HepG2 (cell line): ENCODE measurements at regions not wholly inside any gene's neighbourhood (a gene's known extent, or its start where the extent isn't known, plus 50 kb on each side); places are given as distances from the start of the nearest gene placed in this dataset.

Experiments used
- ATAC-seq: fragments of 200-7000 bp; cut with Tn5 transposase; 3 replicates; pipeline ENCODE4 v1.9.1; 2020; ENCODE audit warnings: mild to moderate bottlenecking, moderate library complexity
- BruUV-seq: library from RNA; stranded (reverse); fragments of 400-500 nt; replicated peaks from 2 replicates; lab custom pipeline; 2021; lab: Mats Ljungman, UMichigan
- CTCF ChIA-PET: fragments of 300-600 bp; formaldehyde crosslinking; extraction: SDS; loops from one replicate; lab custom pipeline; 2021; ENCODE audit warnings: low total read pairs, inconsistent platforms, low intra/inter-chr PET ratio; lab: Yijun Ruan, JAX
- POLR2A ChIA-PET: fragments of 350-600 bp; sonication (Branson Sonifier 250); formaldehyde crosslinking; loops from one replicate; lab custom pipeline; 2020; ENCODE audit warnings: antibody characterized with exemption, inconsistent platforms; lab: Yijun Ruan, JAX
- DNase-seq: peaks from one replicate; pipeline ENCODE4 v3.0.0-alpha.2; 2015; ENCODE audit warnings: low spot score
- FAIRE-seq: peaks from 3 replicates; lab custom pipeline; 2011; peaks lifted over from hg19 to GRCh38; lab: Jason Lieb, UNC
- H2AFZ ChIP-seq: one replicate; pipeline ENCODE4 v1.6.1; 2011; ENCODE audit warnings: low read length, inconsistent platforms
- H3K27ac ChIP-seq: fragments of 300-600 bp; 3 replicates; pipeline ENCODE4 v1.8.0; 2011; ENCODE audit warnings: mixed run types, mild to moderate bottlenecking, mixed read lengths, low read length, inconsistent platforms; ENCODE audit not compliant: insufficient read depth; ENCODE audit errors: extremely low read length
- H3K27me3 ChIP-seq, 2 experiments: fragments of 200-600 bp in 1 of 2; 2 replicates in 1 of 2; 3 replicates in 1 of 2; pipeline versions ENCODE4 v1.6.0 to v1.8.0; 2011; ENCODE audit warnings: low read length in 2 of 2, mild to moderate bottlenecking in 2 of 2, moderate library complexity in 2 of 2, inconsistent platforms in 1 of 2; ENCODE audit not compliant: insufficient read depth in 2 of 2, control insufficient read depth in 1 of 2
- H3K36me3 ChIP-seq, 2 experiments: fragments of 200-600 bp in 1 of 2; replicated peaks in 1 of 2; 2 replicates in 1 of 2; 3 replicates in 1 of 2; pipeline versions ENCODE4 v1.5.1 to v1.8.0; 2011; ENCODE audit warnings: low read length in 2 of 2, inconsistent platforms in 1 of 2; ENCODE audit not compliant: insufficient read depth in 2 of 2, control insufficient read depth in 1 of 2
- H3K4me1 ChIP-seq: 2 replicates; pipeline ENCODE4 v1.5.1; 2012; ENCODE audit warnings: low read length, inconsistent platforms; ENCODE audit not compliant: insufficient read depth
- H3K4me2 ChIP-seq: 2 replicates; pipeline ENCODE4 v1.6.0; 2011; ENCODE audit warnings: low read depth, low read length, inconsistent platforms
- H3K4me3 ChIP-seq, 3 experiments: fragments of 200-600 bp in 1 of 3; sonication (generic), shearing (Covaris generic) in 1 of 3; replicated peaks in 1 of 3; 2 replicates each; pipeline ENCODE4 v1.5.1; 2011 to 2016; ENCODE audit warnings: low read length in 3 of 3, inconsistent platforms in 2 of 3, low read depth in 2 of 3, mild to moderate bottlenecking in 2 of 3, control low read depth in 1 of 3, mixed read lengths in 1 of 3; ENCODE audit not compliant: insufficient read depth in 1 of 3
- H3K79me2 ChIP-seq: one replicate; pipeline ENCODE4 v1.6.1; 2011; ENCODE audit warnings: low read length, inconsistent platforms; ENCODE audit not compliant: insufficient read depth
- H3K9ac ChIP-seq: 2 replicates; pipeline ENCODE4 v1.6.0; 2011; ENCODE audit warnings: mild to moderate bottlenecking, low read depth, low read length, inconsistent platforms; ENCODE audit not compliant: insufficient read depth
- H3K9me3 ChIP-seq: 2 replicates; pipeline ENCODE4 v1.5.1; 2012; ENCODE audit warnings: mild to moderate bottlenecking, low read length
- H4K20me1 ChIP-seq: 2 replicates; pipeline ENCODE4 v1.6.0; 2011; ENCODE audit warnings: inconsistent platforms, mild to moderate bottlenecking, low read length, moderate library complexity; ENCODE audit not compliant: insufficient read depth
- CEBPZ ChIP-seq: IDR thresholded peaks from 2 replicates; pipeline ENCODE4 v1.6.1; 2012; ENCODE audit warnings: low read length, improper control_type of control experiment
- CSRNP2 ChIP-seq: sonication (generic); formaldehyde crosslinking; conservative IDR thresholded peaks from 2 replicates; pipeline ENCODE4 v1.8.0; 2022; ENCODE audit warnings: low read depth, missing genetic modification reagents
- HDAC1 ChIP-seq: sonication (generic); formaldehyde crosslinking; IDR thresholded peaks from 2 replicates; pipeline ENCODE4 v1.5.1; 2020; ENCODE audit warnings: mild to moderate bottlenecking, missing genetic modification reagents
- HMGA1 ChIP-seq: sonication (generic); formaldehyde crosslinking; conservative IDR thresholded peaks from 2 replicates; pipeline ENCODE4 v1.4.0; 2020; ENCODE audit warnings: missing genetic modification reagents
- HMGXB3 ChIP-seq: sonication (generic); formaldehyde crosslinking; IDR thresholded peaks from 2 replicates; pipeline ENCODE4 v1.4.0; 2020; ENCODE audit warnings: missing genetic modification reagents, borderline replicate concordance
- MATR3 ChIP-seq: sonication (generic); formaldehyde crosslinking; IDR thresholded peaks from 2 replicates; pipeline ENCODE4 v1.4.0; 2020; ENCODE audit warnings: missing genetic modification reagents
- NFE2L1 ChIP-seq: sonication (generic); formaldehyde crosslinking; IDR thresholded peaks from 2 replicates; pipeline ENCODE4 v1.4.0; 2020; ENCODE audit warnings: missing genetic modification reagents, mild to moderate bottlenecking, borderline replicate concordance
- NFYC ChIP-seq: IDR thresholded peaks from 2 replicates; pipeline ENCODE4 v1.6.1; 2016; ENCODE audit warnings: missing genetic modification reagents, missing compliant biosample characterization
- SMARCE1 ChIP-seq: fragments of 450-650 bp; IDR thresholded peaks from 2 replicates; pipeline ENCODE4 v1.6.1; 2017; ENCODE audit warnings: borderline replicate concordance
- SP140L ChIP-seq: sonication (generic); formaldehyde crosslinking; IDR thresholded peaks from 2 replicates; pipeline ENCODE4 v1.4.0; 2020; ENCODE audit warnings: missing genetic modification reagents, borderline replicate concordance
- TAF1 ChIP-seq: sonication (generic); formaldehyde crosslinking; IDR thresholded peaks from 2 replicates; pipeline ENCODE4 v1.4.0; 2020; ENCODE audit warnings: missing genetic modification reagents
- TCF7L2 ChIP-seq: IDR thresholded peaks from 2 replicates; pipeline ENCODE4 v1.6.1; 2011; ENCODE audit warnings: mild to moderate bottlenecking, low read depth, low read length, moderate library complexity
- TGIF2 ChIP-seq: IDR thresholded peaks from 2 replicates; pipeline ENCODE4 v1.6.1; 2016; ENCODE audit warnings: control low read depth, missing compliant biosample characterization
- ZFY ChIP-seq: sonication (generic); formaldehyde crosslinking; IDR thresholded peaks from 2 replicates; pipeline ENCODE4 v1.4.0; 2020; ENCODE audit warnings: missing genetic modification reagents
- ZNF160 ChIP-seq: sonication (generic); formaldehyde crosslinking; IDR thresholded peaks from 2 replicates; pipeline ENCODE4 v1.8.0; 2022; ENCODE audit warnings: mild to moderate bottlenecking, inconsistent platforms, missing genetic modification reagents
- ZNF777 ChIP-seq: sonication (generic); formaldehyde crosslinking; IDR thresholded peaks from 2 replicates; pipeline ENCODE4 v1.4.0; 2020; ENCODE audit warnings: missing genetic modification reagents
- WGBS: methylation state at CpG from one replicate; pipeline ENCODE4 v1.1.6; 2017; ENCODE audit warnings: low lambda C conversion rate; 5-methylcytosine and 5-hydroxymethylcytosine counted together
- in situ Hi-C: cut with HindIII; loops from 2 replicates; pipeline ENCODE4 v1.10.0; 2017; ENCODE audit warnings: low pct_unique_long_range_greater_than_20kb; ENCODE audit not compliant: extremely low pct_ligation_motif_present
- intact Hi-C: fragments of 100-400 bp; cut with micrococcal nuclease; formaldehyde crosslinking; loops from one replicate; pipeline ENCODE4 v1.10.0; 2022; ENCODE audit not compliant: unreplicated experiment

- DNase-seq = no peak
- no TSS peak for BruUV-seq
- H3K79me2 ChIP-seq = no peaks in the 10 kb centered on the region
- no peaks in the 10 kb centered on the region for H3K9me3 ChIP-seq
- TF ChIP-seq TCF7L2 = no peak
- TF ChIP-seq ZNF777 (CRISPR knock-in tag) = no peak
- no peak for TF ChIP-seq MATR3
- no peak for TF ChIP-seq SP140L (CRISPR knock-in tag)
- TF ChIP-seq CSRNP2 = no peak
- no peak for TF ChIP-seq ZFY (CRISPR knock-in tag)
- no peak for TF ChIP-seq NFYC
- no peak for TF ChIP-seq HDAC1 (CRISPR knock-in tag)
- no peak for TF ChIP-seq HMGXB3 (CRISPR knock-in tag)
- TF ChIP-seq SMARCE1 = no peak
- no peak for TF ChIP-seq HMGA1 (CRISPR knock-in tag)
- TF ChIP-seq TGIF2 (CRISPR knock-in tag) = no peak
- TF ChIP-seq TAF1 (CRISPR knock-in tag) = no peak
- no peak for TF ChIP-seq CEBPZ
- TF ChIP-seq NFE2L1 (CRISPR knock-in tag) = no peak
- TF ChIP-seq ZNF160 = no peak
- CTCF ChIA-PET = no interaction called here
- no peak overlapping the region for H3K4me3 ChIP-seq
- in situ Hi-C loops (no loop called here), intact Hi-C loops (no loop called here)
- H3K9ac ChIP-seq = no peak overlapping the region
- H3K4me2 ChIP-seq = no peak overlapping the region
- H3K27me3 ChIP-seq = peaks cover 0 to 2% of the 10 kb centered on the region in 2 experiments; a peak in 2 of 5 replicates
- 21% methylated on average over 1 of the region's 1 CpG for WGBS
- no peak overlapping the region for H2AFZ ChIP-seq
- POLR2A ChIA-PET = no interaction called here
- ATAC-seq = no peak
- no peak for FAIRE-seq
- H3K27ac ChIP-seq = no peak overlapping the region
- H3K4me1 ChIP-seq = no peaks in the 10 kb centered on the region
- H4K20me1 ChIP-seq = no peaks in the 10 kb centered on the region
- H3K36me3 ChIP-seq = no peaks in the 10 kb centered on the region
Measured at GRCh38 chr16:54673313-54673712, 257.4 kb upstream of the IRX5 start.
